Endothelial cell of umbilical vein (primary cell): ENCODE measurements at regions not wholly inside any gene's neighbourhood (a gene's known extent, or its start where the extent isn't known, plus 50 kb on each side); places are given as distances from the start of the nearest gene placed in this dataset.

Experiments
- BruUV-seq: library from RNA; stranded (reverse); fragments of 400-500 nt; replicated peaks from 2 replicates; lab custom pipeline; 2021; lab: Mats Ljungman, UMichigan
- CTCF ChIA-PET: fragments of 300-600, 350-600 bp; sonication (Branson Sonifier 250); formaldehyde crosslinking; loops from one replicate; lab custom pipeline; 2021; ENCODE audit warnings: antibody characterized with exemption, inconsistent platforms; lab: Charles Lee
- POLR2A ChIA-PET: fragments of 300-600, 350-600 bp; sonication (Branson Sonifier 250); formaldehyde crosslinking; loops from one replicate; lab custom pipeline; 2021; ENCODE audit warnings: antibody characterized with exemption, inconsistent platforms; lab: Charles Lee
- DNase-seq: peaks from one replicate; pipeline ENCODE4 v3.0.0-alpha.2; 2011; ENCODE audit warnings: low read depth, low spot score
- FAIRE-seq: peaks from 2 replicates; lab custom pipeline; 2011; peaks lifted over from hg19 to GRCh38; lab: Jason Lieb, UNC
- H2AFZ ChIP-seq: 2 replicates; pipeline ENCODE4 v1.6.0; 2012; ENCODE audit warnings: low read depth, low read length, control low read depth, inconsistent platforms
- H3K27ac ChIP-seq: 2 replicates; pipeline ENCODE4 v1.5.1; 2011; ENCODE audit warnings: low read depth, mild to moderate bottlenecking, control low read depth, low read length, moderate library complexity; ENCODE audit not compliant: insufficient read depth
- H3K27me3 ChIP-seq, 2 experiments: 2 replicates each; pipeline versions ENCODE4 v1.6.0 to v1.6.1; 2011; ENCODE audit warnings: low read length in 2 of 2, mixed read lengths in 1 of 2; ENCODE audit not compliant: control insufficient read depth in 2 of 2, insufficient read depth in 2 of 2
- H3K36me3 ChIP-seq, 2 experiments: 2 replicates in 1 of 2; 3 replicates in 1 of 2; pipeline ENCODE4 v1.5.1; 2011; ENCODE audit warnings: low read length in 2 of 2, mild to moderate bottlenecking in 1 of 2, moderate library complexity in 1 of 2; ENCODE audit not compliant: control insufficient read depth in 2 of 2, insufficient read depth in 2 of 2; ENCODE audit errors: extremely low read depth in 1 of 2
- H3K4me1 ChIP-seq: 3 replicates; pipeline ENCODE4 v1.5.1; 2011; ENCODE audit warnings: mild to moderate bottlenecking, low read length; ENCODE audit not compliant: control insufficient read depth, insufficient read depth; ENCODE audit errors: extremely low read depth
- H3K4me2 ChIP-seq: 2 replicates; pipeline ENCODE4 v1.6.1; 2011; ENCODE audit warnings: low read length, control low read depth, mixed read lengths; ENCODE audit not compliant: insufficient read depth
- H3K4me3 ChIP-seq, 3 experiments: fragments of 200-600 bp in 1 of 3; sonication (generic), shearing (Covaris generic) in 1 of 3; replicated peaks in 1 of 3; 2 replicates each; pipeline ENCODE4 v1.5.1; 2011 to 2016; ENCODE audit warnings: control low read depth in 3 of 3, low read length in 3 of 3, mild to moderate bottlenecking in 2 of 3, inconsistent platforms in 1 of 3, low read depth in 1 of 3, moderate library complexity in 1 of 3; ENCODE audit not compliant: insufficient read depth in 1 of 3
- H3K79me2 ChIP-seq: 2 replicates; pipeline ENCODE4 v1.6.0; 2012; ENCODE audit warnings: low read length, inconsistent platforms; ENCODE audit not compliant: control insufficient read depth, insufficient read depth
- H3K9ac ChIP-seq: replicated peaks from 2 replicates; pipeline ENCODE3; 2011; ENCODE audit warnings: low read length, control low read depth; ENCODE audit not compliant: insufficient read depth; ENCODE audit errors: extremely low read depth
- H3K9me1 ChIP-seq: replicated peaks from 3 replicates; pipeline ENCODE4 v1.6.0; 2011; ENCODE audit warnings: mild to moderate bottlenecking, low read length; ENCODE audit not compliant: control insufficient read depth, insufficient read depth; ENCODE audit errors: extremely low read depth
- H3K9me3 ChIP-seq: replicated peaks from 2 replicates; pipeline ENCODE4 v1.5.1; 2012; ENCODE audit warnings: low read length, inconsistent platforms; ENCODE audit not compliant: control insufficient read depth, insufficient read depth
- H4K20me1 ChIP-seq: replicated peaks from 2 replicates; pipeline ENCODE3; 2011; ENCODE audit warnings: mild to moderate bottlenecking, low read length; ENCODE audit not compliant: control insufficient read depth, insufficient read depth; ENCODE audit errors: extremely low read depth
- CTCF ChIP-seq, 2 donors: IDR thresholded peaks; 1 replicate in 1 of 2; 2 replicates in 1 of 2; pipeline ENCODE4 v1.5.1; 2011; ENCODE audit warnings: low read length in 2 of 2, mild to moderate bottlenecking in 2 of 2, moderate library complexity in 2 of 2, control low read depth in 1 of 2, inconsistent platforms in 1 of 2, low read depth in 1 of 2; ENCODE audit not compliant: insufficient read depth in 1 of 2; ENCODE audit errors: extremely low read depth in 1 of 2
- EZH2 ChIP-seq: IDR thresholded peaks from 2 replicates; pipeline ENCODE4 v1.6.1; 2012; ENCODE audit warnings: borderline replicate concordance, low read depth, mild to moderate bottlenecking, moderate library complexity, low read length, inconsistent platforms; ENCODE audit not compliant: severe bottlenecking
- FOS ChIP-seq: IDR thresholded peaks from 2 replicates; pipeline ENCODE4 v1.6.1; 2011; ENCODE audit warnings: mild to moderate bottlenecking, low read length, moderate library complexity, borderline replicate concordance; ENCODE audit not compliant: insufficient read depth
- GATA2 ChIP-seq: IDR thresholded peaks from 2 replicates; pipeline ENCODE4 v1.7.0; 2011; ENCODE audit warnings: low read depth, mild to moderate bottlenecking, moderate library complexity, mixed read lengths, low read length; ENCODE audit not compliant: insufficient read length, insufficient read depth
- JUN ChIP-seq: IDR thresholded peaks from 2 replicates; pipeline ENCODE4 v1.6.1; 2011; ENCODE audit warnings: borderline replicate concordance, low read depth; ENCODE audit not compliant: insufficient read length, insufficient read depth
- MAX ChIP-seq: IDR thresholded peaks from 2 replicates; pipeline ENCODE4 v1.6.1; 2011; ENCODE audit not compliant: insufficient read depth, insufficient read length
- MYC ChIP-seq: IDR thresholded peaks from one replicate; pipeline ENCODE4 v1.6.1; 2011; ENCODE audit warnings: mild to moderate bottlenecking, low read depth, low read length
- POLR2A ChIP-seq: IDR thresholded peaks from 2 replicates; pipeline ENCODE4 v1.6.1; 2012; ENCODE audit warnings: low read depth, mild to moderate bottlenecking, control low read depth, low read length
- POLR2AphosphoS5 ChIP-seq: IDR thresholded peaks from 2 replicates; pipeline ENCODE4 v1.6.1; 2012; ENCODE audit warnings: low read depth, mild to moderate bottlenecking, control low read depth, low read length, moderate library complexity; ENCODE audit not compliant: insufficient read depth
- dilution Hi-C: fragments of 300-500 bp; cut with MboI; formaldehyde crosslinking; loops from one replicate; pipeline ENCODE4 v1.15.0; 2019; ENCODE audit warnings: low sequenced_read_pairs; ENCODE audit not compliant: extremely low pct_ligation_motif_present
- intact Hi-C: fragments of 100-400 bp; cut with micrococcal nuclease; formaldehyde crosslinking; loops from one replicate; pipeline ENCODE4 v1.10.0; 2022

DNA sequence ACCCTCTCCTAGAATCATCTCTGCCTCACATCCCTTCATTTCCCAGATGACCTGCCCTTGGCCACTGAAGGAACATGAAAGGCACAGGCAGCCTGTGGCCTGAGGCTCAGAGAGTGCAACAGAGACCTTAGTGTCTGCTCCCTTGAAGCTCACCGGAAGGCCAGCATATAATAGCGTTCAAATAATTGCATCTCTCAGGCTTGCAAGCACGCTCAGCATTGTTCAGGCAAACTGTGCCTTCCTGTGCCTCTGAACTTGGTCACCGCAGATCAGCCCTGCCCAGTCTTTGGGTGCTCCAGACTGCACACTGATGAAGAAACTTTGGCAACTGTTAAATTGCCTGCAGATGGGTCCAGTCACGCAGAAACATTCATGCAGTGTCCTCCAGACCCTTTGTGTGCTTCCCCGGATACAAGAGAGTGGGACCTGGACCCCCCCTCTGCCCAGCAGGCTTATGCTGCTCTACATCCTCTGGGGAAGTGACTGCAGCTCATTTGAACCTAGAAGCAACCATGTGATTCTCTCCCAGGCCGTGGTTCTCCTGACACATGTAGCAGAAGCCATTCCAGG, 216.0 kb upstream of the ANKRD55 start:
- POLR2A ChIA-PET = no interaction called here
- intact Hi-C loops (no loop called here), dilution Hi-C loops (no loop called here)
- DNase-seq (no peak), FAIRE-seq (no peak)
- H3K4me1 ChIP-seq = no peaks in the 10 kb centered on the region
- peaks cover 5 to 17% of the 10 kb centered on the region in 2 experiments for H3K27me3 ChIP-seq
- no peak overlapping the region for H2AFZ ChIP-seq
- BruUV-seq = no TSS peak
- H3K79me2 ChIP-seq = no peaks in the 10 kb centered on the region
- H3K4me3 ChIP-seq = no peak overlapping the region
- no peaks in the 10 kb centered on the region for H3K36me3 ChIP-seq
- H3K27ac ChIP-seq = no peak overlapping the region
- no peaks in the 10 kb centered on the region for H4K20me1 ChIP-seq
- H3K9me3 ChIP-seq = no peaks in the 10 kb centered on the region
- no peak overlapping the region for H3K4me2 ChIP-seq
- no peaks in the 10 kb centered on the region for H3K9me1 ChIP-seq
- CTCF ChIA-PET = no interaction called here
- H3K9ac ChIP-seq = no peak overlapping the region
- TF ChIP-seq CTCF (IDR thresholded peaks at IDR 0.05; ENCODE audit: extremely low read depth in 1 of 2, insufficient read depth in 1 of 2, low read depth in 1 of 2, low read length in 2 of 2) = no peak
- no peak for TF ChIP-seq POLR2A
- TF ChIP-seq JUN = no peak
- no peak for TF ChIP-seq FOS
- TF ChIP-seq POLR2AphosphoS5 = no peak
- TF ChIP-seq EZH2 = no peak
- TF ChIP-seq GATA2 = no peak
- TF ChIP-seq MYC = no peak
- no peak for TF ChIP-seq MAX
